ENCODE measurements at regions not wholly inside any gene's neighbourhood (a gene's known extent, or its start where the extent isn't known, plus 50 kb on each side); places are given as distances from the start of the nearest gene placed in this dataset.

- Histone ChIP-seq H3K36me3 (ENCODE audit: insufficient read depth, low read length) (no peaks in the 10 kb centered on the region), H3K9me2 (ENCODE audit: insufficient read depth, low read length) (no peaks in the 10 kb centered on the region), H3F3A (ENCODE audit: insufficient read depth, low read length, poor library complexity, severe bottlenecking) (no peaks in the 10 kb centered on the region), H3K9me3 (ENCODE audit: low read length) (no peaks in the 10 kb centered on the region), H4K20me1 (ENCODE audit: insufficient read depth) (no peaks in the 10 kb centered on the region), H3K79me2 (replicated peaks; ENCODE audit: insufficient read depth, low read length) (no peaks in the 10 kb centered on the region), H3K27ac (ENCODE audit: low read length) (no peak overlapping the region), H2AFZ (ENCODE audit: low read depth, low read length) (no peak overlapping the region), H3K9ac (ENCODE audit: low read length) (no peak overlapping the region), H3K27me3 (ENCODE audit: insufficient read depth, low read depth, low read length) (no peaks in the 10 kb centered on the region), H3K4me3 (ENCODE audit: low read length) (no peak overlapping the region), H3K4me2 (ENCODE audit: low read length) (no peak overlapping the region)
- TF ChIP-seq EZH2 (IDR thresholded peaks at IDR 0.05; ENCODE audit: borderline replicate concordance, insufficient read depth, low read length, poor library complexity, severe bottlenecking) (no peak), TAF1 (IDR thresholded peaks at IDR 0.05; ENCODE audit: low read depth) (no peak), SMC3 (conservative IDR thresholded peaks at IDR 0.05; ENCODE audit: poor library complexity) (no peak), MXI1 (conservative IDR thresholded peaks at IDR 0.05; ENCODE audit: poor library complexity, severe bottlenecking) (no peak), EP300 (conservative IDR thresholded peaks at IDR 0.05; ENCODE audit: poor library complexity, severe bottlenecking) (no peak), RAD21 (conservative IDR thresholded peaks at IDR 0.05) (no peak), POLR2AphosphoS5 (IDR thresholded peaks at IDR 0.05) (no peak)
- TF ChIP-seq, protein P1, sequence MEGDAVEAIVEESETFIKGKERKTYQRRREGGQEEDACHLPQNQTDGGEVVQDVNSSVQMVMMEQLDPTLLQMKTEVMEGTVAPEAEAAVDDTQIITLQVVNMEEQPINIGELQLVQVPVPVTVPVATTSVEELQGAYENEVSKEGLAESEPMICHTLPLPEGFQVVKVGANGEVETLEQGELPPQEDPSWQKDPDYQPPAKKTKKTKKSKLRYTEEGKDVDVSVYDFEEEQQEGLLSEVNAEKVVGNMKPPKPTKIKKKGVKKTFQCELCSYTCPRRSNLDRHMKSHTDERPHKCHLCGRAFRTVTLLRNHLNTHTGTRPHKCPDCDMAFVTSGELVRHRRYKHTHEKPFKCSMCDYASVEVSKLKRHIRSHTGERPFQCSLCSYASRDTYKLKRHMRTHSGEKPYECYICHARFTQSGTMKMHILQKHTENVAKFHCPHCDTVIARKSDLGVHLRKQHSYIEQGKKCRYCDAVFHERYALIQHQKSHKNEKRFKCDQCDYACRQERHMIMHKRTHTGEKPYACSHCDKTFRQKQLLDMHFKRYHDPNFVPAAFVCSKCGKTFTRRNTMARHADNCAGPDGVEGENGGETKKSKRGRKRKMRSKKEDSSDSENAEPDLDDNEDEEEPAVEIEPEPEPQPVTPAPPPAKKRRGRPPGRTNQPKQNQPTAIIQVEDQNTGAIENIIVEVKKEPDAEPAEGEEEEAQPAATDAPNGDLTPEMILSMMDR (IDR thresholded peaks at IDR 0.05; ENCODE audit: poor library complexity, severe bottlenecking) = no peak
- TF ChIP-seq, protein P2, sequence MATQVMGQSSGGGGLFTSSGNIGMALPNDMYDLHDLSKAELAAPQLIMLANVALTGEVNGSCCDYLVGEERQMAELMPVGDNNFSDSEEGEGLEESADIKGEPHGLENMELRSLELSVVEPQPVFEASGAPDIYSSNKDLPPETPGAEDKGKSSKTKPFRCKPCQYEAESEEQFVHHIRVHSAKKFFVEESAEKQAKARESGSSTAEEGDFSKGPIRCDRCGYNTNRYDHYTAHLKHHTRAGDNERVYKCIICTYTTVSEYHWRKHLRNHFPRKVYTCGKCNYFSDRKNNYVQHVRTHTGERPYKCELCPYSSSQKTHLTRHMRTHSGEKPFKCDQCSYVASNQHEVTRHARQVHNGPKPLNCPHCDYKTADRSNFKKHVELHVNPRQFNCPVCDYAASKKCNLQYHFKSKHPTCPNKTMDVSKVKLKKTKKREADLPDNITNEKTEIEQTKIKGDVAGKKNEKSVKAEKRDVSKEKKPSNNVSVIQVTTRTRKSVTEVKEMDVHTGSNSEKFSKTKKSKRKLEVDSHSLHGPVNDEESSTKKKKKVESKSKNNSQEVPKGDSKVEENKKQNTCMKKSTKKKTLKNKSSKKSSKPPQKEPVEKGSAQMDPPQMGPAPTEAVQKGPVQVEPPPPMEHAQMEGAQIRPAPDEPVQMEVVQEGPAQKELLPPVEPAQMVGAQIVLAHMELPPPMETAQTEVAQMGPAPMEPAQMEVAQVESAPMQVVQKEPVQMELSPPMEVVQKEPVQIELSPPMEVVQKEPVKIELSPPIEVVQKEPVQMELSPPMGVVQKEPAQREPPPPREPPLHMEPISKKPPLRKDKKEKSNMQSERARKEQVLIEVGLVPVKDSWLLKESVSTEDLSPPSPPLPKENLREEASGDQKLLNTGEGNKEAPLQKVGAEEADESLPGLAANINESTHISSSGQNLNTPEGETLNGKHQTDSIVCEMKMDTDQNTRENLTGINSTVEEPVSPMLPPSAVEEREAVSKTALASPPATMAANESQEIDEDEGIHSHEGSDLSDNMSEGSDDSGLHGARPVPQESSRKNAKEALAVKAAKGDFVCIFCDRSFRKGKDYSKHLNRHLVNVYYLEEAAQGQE (IDR thresholded peaks at IDR 0.05; ENCODE audit: borderline replicate concordance) = no peak
These were observed 268.6 kb upstream of the NCKAP5 start for GRCh38 chr2:133836691-133837345.

DNA sequence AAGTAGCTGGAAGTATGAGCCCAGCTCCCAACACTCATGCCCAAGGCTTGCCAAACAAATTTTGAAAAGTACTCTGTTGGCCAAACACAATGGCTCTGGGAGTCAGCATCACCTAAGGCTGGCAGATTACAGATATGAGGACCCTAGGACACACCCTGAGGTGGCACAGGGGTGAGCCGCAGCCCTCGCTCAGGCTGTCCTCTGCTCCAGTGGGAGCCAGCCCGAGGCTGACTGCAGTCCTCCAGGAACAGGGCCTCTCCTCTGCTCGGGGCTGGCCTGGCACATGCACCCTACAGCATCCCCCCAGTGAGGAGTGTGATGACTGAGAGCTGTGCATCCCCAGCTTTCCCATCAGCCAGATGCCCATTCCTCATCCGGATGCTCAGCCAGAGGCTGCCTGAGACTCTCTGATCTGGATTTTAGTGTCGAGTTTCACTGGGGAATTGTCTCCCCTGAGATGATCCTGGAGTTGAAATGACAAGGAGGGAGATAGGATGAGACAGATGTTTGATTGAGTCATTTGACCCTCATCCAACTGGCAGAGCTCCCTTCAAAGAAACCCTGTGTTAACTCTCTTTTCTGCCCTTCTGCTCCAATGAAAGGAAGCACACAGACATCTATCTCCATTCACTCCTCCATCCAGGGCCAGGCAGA, 269.3 kb upstream of the NCKAP5 start:
- no peaks in the 10 kb centered on the region for H3K9me3 ChIP-seq (ENCODE audit: low read length)
- H3K27me3 ChIP-seq (ENCODE audit: insufficient read depth, low read depth, low read length) = no peaks in the 10 kb centered on the region
- H3K4me2 ChIP-seq (ENCODE audit: low read length) = no peak overlapping the region
- no peaks in the 10 kb centered on the region for H3K79me2 ChIP-seq (replicated peaks; ENCODE audit: insufficient read depth, low read length)
- no peaks in the 10 kb centered on the region for H3K36me3 ChIP-seq (ENCODE audit: insufficient read depth, low read length)
- no peak overlapping the region for H2AFZ ChIP-seq (ENCODE audit: low read depth, low read length)
- H3F3A ChIP-seq (ENCODE audit: insufficient read depth, low read length, poor library complexity, severe bottlenecking) = no peaks in the 10 kb centered on the region
- H3K4me3 ChIP-seq (ENCODE audit: low read length) = no peak overlapping the region
- no peaks in the 10 kb centered on the region for H4K20me1 ChIP-seq (ENCODE audit: insufficient read depth)
- no peaks in the 10 kb centered on the region for H3K9me2 ChIP-seq (ENCODE audit: insufficient read depth, low read length)
- no peak overlapping the region for H3K9ac ChIP-seq (ENCODE audit: low read length)
- no peak for TF ChIP-seq MXI1 (conservative IDR thresholded peaks at IDR 0.05; ENCODE audit: poor library complexity, severe bottlenecking)
- no peak for TF ChIP-seq TAF1 (IDR thresholded peaks at IDR 0.05; ENCODE audit: low read depth)
- no peak for TF ChIP-seq EP300 (conservative IDR thresholded peaks at IDR 0.05; ENCODE audit: poor library complexity, severe bottlenecking)
- H3K27ac ChIP-seq (ENCODE audit: low read length) = no peak overlapping the region
